ENCODE measurements at regions not wholly inside any gene's neighbourhood (a gene's known extent, or its start where the extent isn't known, plus 50 kb on each side); places are given as distances from the start of the nearest gene placed in this dataset.

DNA sequence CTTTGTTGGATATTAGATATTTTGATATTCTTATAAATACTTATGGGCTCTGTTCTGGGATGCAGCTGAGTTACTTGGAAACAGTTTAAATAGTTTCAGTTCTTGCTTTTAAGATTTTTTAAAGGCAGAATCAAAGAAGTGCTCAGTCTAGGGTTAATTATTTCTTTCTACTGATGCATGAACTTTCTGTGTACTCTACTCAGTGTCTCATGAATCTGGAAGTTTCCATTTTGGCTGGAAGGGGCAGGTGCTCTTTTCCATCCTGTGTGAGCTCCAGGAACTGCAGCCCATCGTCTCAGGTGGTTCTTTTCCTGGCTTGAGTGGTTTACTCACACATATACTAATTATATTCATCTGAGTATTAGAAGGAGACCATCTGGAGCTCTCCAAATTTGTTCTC is 61.1 kb upstream of the CPHXL start:
- no peak for TF ChIP-seq TOE1 (CRISPR knock-in tag; IDR thresholded peaks at IDR 0.05)
- TF ChIP-seq PCBP1 (IDR thresholded peaks at IDR 0.05; ENCODE audit: borderline replicate concordance, low read depth, low read length): no peak
- TF ChIP-seq, protein P1, sequence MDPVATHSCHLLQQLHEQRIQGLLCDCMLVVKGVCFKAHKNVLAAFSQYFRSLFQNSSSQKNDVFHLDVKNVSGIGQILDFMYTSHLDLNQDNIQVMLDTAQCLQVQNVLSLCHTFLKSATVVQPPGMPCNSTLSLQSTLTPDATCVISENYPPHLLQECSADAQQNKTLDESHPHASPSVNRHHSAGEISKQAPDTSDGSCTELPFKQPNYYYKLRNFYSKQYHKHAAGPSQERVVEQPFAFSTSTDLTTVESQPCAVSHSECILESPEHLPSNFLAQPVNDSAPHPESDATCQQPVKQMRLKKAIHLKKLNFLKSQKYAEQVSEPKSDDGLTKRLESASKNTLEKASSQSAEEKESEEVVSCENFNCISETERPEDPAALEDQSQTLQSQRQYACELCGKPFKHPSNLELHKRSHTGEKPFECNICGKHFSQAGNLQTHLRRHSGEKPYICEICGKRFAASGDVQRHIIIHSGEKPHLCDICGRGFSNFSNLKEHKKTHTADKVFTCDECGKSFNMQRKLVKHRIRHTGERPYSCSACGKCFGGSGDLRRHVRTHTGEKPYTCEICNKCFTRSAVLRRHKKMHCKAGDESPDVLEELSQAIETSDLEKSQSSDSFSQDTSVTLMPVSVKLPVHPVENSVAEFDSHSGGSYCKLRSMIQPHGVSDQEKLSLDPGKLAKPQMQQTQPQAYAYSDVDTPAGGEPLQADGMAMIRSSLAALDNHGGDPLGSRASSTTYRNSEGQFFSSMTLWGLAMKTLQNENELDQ (CRISPR knock-in tag; IDR thresholded peaks at IDR 0.05; ENCODE audit: borderline replicate concordance): no peak
- TF ChIP-seq, protein P2, sequence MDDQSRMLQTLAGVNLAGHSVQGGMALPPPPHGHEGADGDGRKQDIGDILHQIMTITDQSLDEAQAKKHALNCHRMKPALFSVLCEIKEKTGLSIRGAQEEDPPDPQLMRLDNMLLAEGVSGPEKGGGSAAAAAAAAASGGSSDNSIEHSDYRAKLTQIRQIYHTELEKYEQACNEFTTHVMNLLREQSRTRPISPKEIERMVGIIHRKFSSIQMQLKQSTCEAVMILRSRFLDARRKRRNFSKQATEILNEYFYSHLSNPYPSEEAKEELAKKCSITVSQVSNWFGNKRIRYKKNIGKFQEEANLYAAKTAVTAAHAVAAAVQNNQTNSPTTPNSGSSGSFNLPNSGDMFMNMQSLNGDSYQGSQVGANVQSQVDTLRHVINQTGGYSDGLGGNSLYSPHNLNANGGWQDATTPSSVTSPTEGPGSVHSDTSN (CRISPR knock-in tag; IDR thresholded peaks at IDR 0.05; ENCODE audit: borderline replicate concordance): no peak
- no peak for TF ChIP-seq FOXK2 (IDR thresholded peaks at IDR 0.05)

Data from HepG2 (cell line).